CD14-positive monocyte (primary cell): ENCODE measurements at regions not wholly inside any gene's neighbourhood (a gene's known extent, or its start where the extent isn't known, plus 50 kb on each side); places are given as distances from the start of the nearest gene placed in this dataset.
"Not testable (repeated sequence)": the region's sequence is repeated elsewhere in the genome, so short reads cannot be mapped to it uniquely, and the experiment has no call there.

Experiments used
- DNase-seq, 3 donors: peaks; one replicate each; pipeline ENCODE4 v3.0.0-alpha.2; 2011 to 2022
- H2AFZ ChIP-seq: 2 replicates; pipeline ENCODE4 v1.6.0; 2012; ENCODE audit warnings: mild to moderate bottlenecking, low read depth, low read length, inconsistent platforms; ENCODE audit not compliant: insufficient read depth, poor library complexity, severe bottlenecking
- H3K27ac ChIP-seq, 2 donors: 1 replicate in 1 of 2; 2 replicates in 1 of 2; pipeline ENCODE4 v1.5.1; 2012 to 2013; ENCODE audit warnings: low read length in 2 of 2, control low read depth in 1 of 2, inconsistent platforms in 1 of 2, low read depth in 1 of 2, mild to moderate bottlenecking in 1 of 2
- H3K27me3 ChIP-seq, 2 donors: one replicate each; pipeline versions ENCODE4 v1.6.0 to v1.6.1; 2011 to 2013; ENCODE audit warnings: low read length in 2 of 2; ENCODE audit not compliant: control insufficient read depth in 2 of 2, insufficient read depth in 2 of 2
- H3K36me3 ChIP-seq, 2 donors: replicated peaks in 1 of 2; 1 replicate in 1 of 2; 2 replicates in 1 of 2; pipeline versions ENCODE4 v1.5.1 to v1.6.1; 2012 to 2013; ENCODE audit warnings: low read length in 2 of 2, control low read depth in 1 of 2, inconsistent platforms in 1 of 2, mild to moderate bottlenecking in 1 of 2; ENCODE audit not compliant: insufficient read depth in 2 of 2, control insufficient read depth in 1 of 2
- H3K4me1 ChIP-seq, 2 donors: 1 replicate in 1 of 2; 2 replicates in 1 of 2; pipeline versions ENCODE4 v1.5.1 to v1.6.1; 2012 to 2013; ENCODE audit warnings: low read length in 2 of 2, control low read depth in 1 of 2, inconsistent platforms in 1 of 2, mild to moderate bottlenecking in 1 of 2, moderate library complexity in 1 of 2; ENCODE audit not compliant: insufficient read depth in 2 of 2, control insufficient read depth in 1 of 2
- H3K4me2 ChIP-seq: replicated peaks from 2 replicates; pipeline ENCODE3; 2012; ENCODE audit warnings: low read length, moderate library complexity, mild to moderate bottlenecking; ENCODE audit not compliant: poor library complexity, severe bottlenecking; ENCODE audit errors: extremely low read depth
- H3K4me3 ChIP-seq, 3 experiments: fragments of 200-600 bp in 1 of 3; sonication (generic) in 1 of 3; replicated peaks in 1 of 3; 1 replicate in 2 of 3; 2 replicates in 1 of 3; pipeline ENCODE4 v1.5.1; 2011 to 2013; ENCODE audit warnings: low read length in 3 of 3, mild to moderate bottlenecking in 3 of 3, control low read depth in 2 of 3, low read depth in 2 of 3, inconsistent platforms in 1 of 3, moderate library complexity in 1 of 3
- H3K79me2 ChIP-seq: 2 replicates; pipeline ENCODE4 v1.6.0; 2012; ENCODE audit warnings: mild to moderate bottlenecking, control low read depth, inconsistent platforms, low read length, moderate library complexity; ENCODE audit not compliant: insufficient read depth
- H3K9ac ChIP-seq: 2 replicates; pipeline ENCODE4 v1.6.0; 2017; ENCODE audit warnings: low read length, mild to moderate bottlenecking; ENCODE audit not compliant: insufficient read depth, poor library complexity, severe bottlenecking
- H3K9me3 ChIP-seq, 2 donors: replicated peaks in 1 of 2; 1 replicate in 1 of 2; 2 replicates in 1 of 2; pipeline versions ENCODE4 v1.5.1 to v1.6.1; 2012 to 2013; ENCODE audit warnings: low read length in 2 of 2, control low read depth in 1 of 2; ENCODE audit not compliant: control insufficient read depth in 1 of 2, insufficient read depth in 1 of 2
- H4K20me1 ChIP-seq: 2 replicates; pipeline ENCODE4 v1.6.0; 2012; ENCODE audit warnings: mild to moderate bottlenecking, low read length, control low read depth, moderate library complexity; ENCODE audit not compliant: insufficient read depth
- H3K27ac Mint-ChIP-seq, 7 donors: one replicate each; pipeline ENCODE4 v1.8.0; 2020; ENCODE audit warnings: mild to moderate bottlenecking in 7 of 7, mixed read lengths in 7 of 7, moderate library complexity in 6 of 7, inconsistent platforms in 2 of 7
- H3K27me3 Mint-ChIP-seq, 3 donors: one replicate each; pipeline ENCODE4 v1.8.0; 2021 to 2022; ENCODE audit warnings: low read depth in 3 of 3, mild to moderate bottlenecking in 3 of 3, mixed read lengths in 3 of 3, moderate library complexity in 3 of 3, inconsistent platforms in 1 of 3
- H3K36me3 Mint-ChIP-seq, 2 donors: one replicate each; pipeline ENCODE4 v1.8.0; 2020; ENCODE audit warnings: mixed read lengths in 2 of 2, inconsistent platforms in 1 of 2, mild to moderate bottlenecking in 1 of 2
- H3K4me1 Mint-ChIP-seq: one replicate; pipeline ENCODE4 v1.8.0; 2020; ENCODE audit warnings: mild to moderate bottlenecking, mixed read lengths
- H3K4me3 Mint-ChIP-seq, 2 donors: one replicate each; pipeline ENCODE4 v1.8.0; 2020; ENCODE audit warnings: mild to moderate bottlenecking in 2 of 2, mixed read lengths in 2 of 2, moderate library complexity in 1 of 2
- H3K9me3 Mint-ChIP-seq, 7 donors: one replicate each; pipeline ENCODE4 v1.8.0; 2020 to 2022; ENCODE audit warnings: mixed read lengths in 7 of 7, mild to moderate bottlenecking in 6 of 7, moderate library complexity in 6 of 7, inconsistent platforms in 2 of 7
- WGBS: methylation state at CpG from one replicate; pipeline ENCODE4 v1.1.5; 2013; ENCODE audit warnings: missing lambda C conversion rate; ENCODE audit not compliant: insufficient coverage; 5-methylcytosine and 5-hydroxymethylcytosine counted together
- intact Hi-C, 2 donors: fragments of 100-400 bp; cut with micrococcal nuclease; formaldehyde crosslinking; loops; one replicate each; pipeline versions ENCODE4 v1.15.0 to v1.15.1; 2023
- TF ChIP-seq, protein P1 (sequence below): fragments of 200-600 bp; IDR thresholded peaks from one replicate; pipeline ENCODE4 v1.8.0; 2022; ENCODE audit warnings: antibody characterized with exemption, mild to moderate bottlenecking

DNA sequence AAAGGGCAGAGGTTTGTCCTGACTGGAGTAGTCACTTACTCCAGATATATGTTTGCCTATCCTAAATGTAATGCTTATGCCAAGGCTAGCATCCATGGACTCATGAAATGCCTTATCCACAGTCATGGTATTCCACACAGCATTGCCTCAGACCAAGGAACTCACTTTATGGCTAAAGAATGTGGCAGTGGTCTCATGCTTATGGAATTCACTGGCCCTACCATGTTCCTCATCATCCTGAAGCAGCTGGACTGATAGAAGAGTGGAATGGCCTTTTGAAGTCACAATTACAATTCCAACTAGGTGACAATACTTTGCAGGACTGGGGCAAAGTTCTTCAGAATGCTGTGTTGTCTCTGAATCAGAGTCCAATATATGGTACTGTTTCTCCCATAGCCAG lies 1014.8 kb downstream of the RAPGEF2 start:
- Histone ChIP-seq H3K9me3 (peaks cover 10 to 23% of the 10 kb centered on the region in 2 donors), H3K4me2 (no peak overlapping the region), H2AFZ (no peak overlapping the region), H4K20me1 (no peaks in the 10 kb centered on the region), H3K4me1 (no peaks in the 10 kb centered on the region), H3K27ac (no peak overlapping the region), H3K27me3 (no peaks in the 10 kb centered on the region), H3K36me3 (no peaks in the 10 kb centered on the region), H3K9ac (no peak overlapping the region), H3K79me2 (no peaks in the 10 kb centered on the region), H3K4me3 (no peak overlapping the region)
- no peaks in the 10 kb centered on the region for H3K4me1 Mint-ChIP-seq
- TF ChIP-seq, protein P1, sequence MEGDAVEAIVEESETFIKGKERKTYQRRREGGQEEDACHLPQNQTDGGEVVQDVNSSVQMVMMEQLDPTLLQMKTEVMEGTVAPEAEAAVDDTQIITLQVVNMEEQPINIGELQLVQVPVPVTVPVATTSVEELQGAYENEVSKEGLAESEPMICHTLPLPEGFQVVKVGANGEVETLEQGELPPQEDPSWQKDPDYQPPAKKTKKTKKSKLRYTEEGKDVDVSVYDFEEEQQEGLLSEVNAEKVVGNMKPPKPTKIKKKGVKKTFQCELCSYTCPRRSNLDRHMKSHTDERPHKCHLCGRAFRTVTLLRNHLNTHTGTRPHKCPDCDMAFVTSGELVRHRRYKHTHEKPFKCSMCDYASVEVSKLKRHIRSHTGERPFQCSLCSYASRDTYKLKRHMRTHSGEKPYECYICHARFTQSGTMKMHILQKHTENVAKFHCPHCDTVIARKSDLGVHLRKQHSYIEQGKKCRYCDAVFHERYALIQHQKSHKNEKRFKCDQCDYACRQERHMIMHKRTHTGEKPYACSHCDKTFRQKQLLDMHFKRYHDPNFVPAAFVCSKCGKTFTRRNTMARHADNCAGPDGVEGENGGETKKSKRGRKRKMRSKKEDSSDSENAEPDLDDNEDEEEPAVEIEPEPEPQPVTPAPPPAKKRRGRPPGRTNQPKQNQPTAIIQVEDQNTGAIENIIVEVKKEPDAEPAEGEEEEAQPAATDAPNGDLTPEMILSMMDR = no peak
- H3K9me3 Mint-ChIP-seq = peaks cover 2 to 37% (median 9%) of the 10 kb centered on the region in 7 donors
- no peak overlapping the region for H3K4me3 Mint-ChIP-seq
- intact Hi-C loops = no loop called here
- H3K36me3 Mint-ChIP-seq = no peaks in the 10 kb centered on the region
- H3K27ac Mint-ChIP-seq = no peak overlapping the region
- no peaks in the 10 kb centered on the region for H3K27me3 Mint-ChIP-seq
- no peak for DNase-seq

DNA sequence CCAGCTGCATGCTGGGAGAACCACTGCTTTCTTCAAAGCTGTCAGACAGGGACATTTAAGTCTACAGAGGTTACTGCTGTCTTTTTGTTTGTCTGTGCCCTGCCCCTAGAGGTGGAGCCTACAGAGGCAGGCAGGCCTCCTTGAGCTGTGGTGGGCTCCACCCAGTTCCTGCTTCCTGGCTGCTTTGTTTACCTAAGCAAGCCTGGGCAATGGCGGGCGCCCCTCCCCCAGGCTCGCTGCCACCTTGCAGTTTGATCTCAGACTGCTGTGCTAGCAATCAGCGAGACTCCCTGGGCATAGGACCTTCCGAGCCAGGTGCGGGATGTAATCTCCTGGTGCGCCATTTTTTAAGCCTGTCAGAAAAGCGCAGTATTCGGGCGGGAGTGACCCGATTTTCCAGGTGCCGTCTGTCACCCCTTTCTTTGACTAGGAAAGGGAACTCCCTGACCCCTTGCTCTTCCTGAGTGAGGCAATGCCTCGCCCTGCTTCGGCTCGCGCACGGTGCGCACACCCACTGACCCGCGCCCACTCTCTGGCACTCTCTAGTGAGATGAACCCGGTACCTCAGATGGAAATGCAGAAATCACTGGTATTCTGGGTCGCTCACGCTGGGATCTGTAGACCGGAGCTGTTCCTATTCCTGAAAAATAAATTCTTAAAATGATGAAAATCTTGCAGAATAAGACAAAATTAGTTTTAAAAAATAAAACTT lies 1022.9 kb downstream of the RAPGEF2 start:
- intact Hi-C loops = not testable (repeated sequence)

More for the DNA sequence above, 1022.9 kb downstream of the RAPGEF2 start:
- H3K4me1 Mint-ChIP-seq, DNase-seq, H3K4me3 Mint-ChIP-seq, H3K27ac ChIP-seq, H3K9ac ChIP-seq, H3K4me2 ChIP-seq, H3K9me3 ChIP-seq, H4K20me1 ChIP-seq, H3K36me3 Mint-ChIP-seq, H3K36me3 ChIP-seq, H3K4me3 ChIP-seq, H3K27me3 Mint-ChIP-seq, H3K4me1 ChIP-seq, H3K27me3 ChIP-seq, H3K79me2 ChIP-seq, H2AFZ ChIP-seq, H3K27ac Mint-ChIP-seq: not testable (repeated sequence)
- H3K9me3 Mint-ChIP-seq = peaks cover 2 to 11% (median 6%) of the 10 kb centered on the region in 7 donors
- 93% methylated on average over 11 of the region's 24 CpGs for WGBS
